D721Med (cell line): ENCODE measurements at regions not wholly inside any gene's neighbourhood (a gene's known extent, or its start where the extent isn't known, plus 50 kb on each side); places are given as distances from the start of the nearest gene placed in this dataset.
"Not testable (repeated sequence)": the region's sequence is repeated elsewhere in the genome, so short reads cannot be mapped to it uniquely, and the experiment has no call there.

Experiments
- DNase-seq: peaks from one replicate; pipeline ENCODE4 v3.0.0; 2011; ENCODE audit warnings: low spot score; ENCODE audit not compliant: insufficient read length
- FAIRE-seq: peaks from 2 replicates; lab custom pipeline; 2011; peaks lifted over from hg19 to GRCh38; lab: Jason Lieb, UNC
- TF ChIP-seq, protein P1 (sequence below): IDR thresholded peaks from 2 replicates; pipeline ENCODE4 v1.5.1; 2012; ENCODE audit warnings: mild to moderate bottlenecking, control low read depth; ENCODE audit not compliant: insufficient read depth; ENCODE audit errors: missing control alignments

GRCh38 chr19:14265290-14266036 is 59.5 kb upstream of the ADGRL1 start:
- DNase-seq (peak; percentile 91), FAIRE-seq (no peak)
- TF ChIP-seq, protein P1, sequence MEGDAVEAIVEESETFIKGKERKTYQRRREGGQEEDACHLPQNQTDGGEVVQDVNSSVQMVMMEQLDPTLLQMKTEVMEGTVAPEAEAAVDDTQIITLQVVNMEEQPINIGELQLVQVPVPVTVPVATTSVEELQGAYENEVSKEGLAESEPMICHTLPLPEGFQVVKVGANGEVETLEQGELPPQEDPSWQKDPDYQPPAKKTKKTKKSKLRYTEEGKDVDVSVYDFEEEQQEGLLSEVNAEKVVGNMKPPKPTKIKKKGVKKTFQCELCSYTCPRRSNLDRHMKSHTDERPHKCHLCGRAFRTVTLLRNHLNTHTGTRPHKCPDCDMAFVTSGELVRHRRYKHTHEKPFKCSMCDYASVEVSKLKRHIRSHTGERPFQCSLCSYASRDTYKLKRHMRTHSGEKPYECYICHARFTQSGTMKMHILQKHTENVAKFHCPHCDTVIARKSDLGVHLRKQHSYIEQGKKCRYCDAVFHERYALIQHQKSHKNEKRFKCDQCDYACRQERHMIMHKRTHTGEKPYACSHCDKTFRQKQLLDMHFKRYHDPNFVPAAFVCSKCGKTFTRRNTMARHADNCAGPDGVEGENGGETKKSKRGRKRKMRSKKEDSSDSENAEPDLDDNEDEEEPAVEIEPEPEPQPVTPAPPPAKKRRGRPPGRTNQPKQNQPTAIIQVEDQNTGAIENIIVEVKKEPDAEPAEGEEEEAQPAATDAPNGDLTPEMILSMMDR = no peak

DNA sequence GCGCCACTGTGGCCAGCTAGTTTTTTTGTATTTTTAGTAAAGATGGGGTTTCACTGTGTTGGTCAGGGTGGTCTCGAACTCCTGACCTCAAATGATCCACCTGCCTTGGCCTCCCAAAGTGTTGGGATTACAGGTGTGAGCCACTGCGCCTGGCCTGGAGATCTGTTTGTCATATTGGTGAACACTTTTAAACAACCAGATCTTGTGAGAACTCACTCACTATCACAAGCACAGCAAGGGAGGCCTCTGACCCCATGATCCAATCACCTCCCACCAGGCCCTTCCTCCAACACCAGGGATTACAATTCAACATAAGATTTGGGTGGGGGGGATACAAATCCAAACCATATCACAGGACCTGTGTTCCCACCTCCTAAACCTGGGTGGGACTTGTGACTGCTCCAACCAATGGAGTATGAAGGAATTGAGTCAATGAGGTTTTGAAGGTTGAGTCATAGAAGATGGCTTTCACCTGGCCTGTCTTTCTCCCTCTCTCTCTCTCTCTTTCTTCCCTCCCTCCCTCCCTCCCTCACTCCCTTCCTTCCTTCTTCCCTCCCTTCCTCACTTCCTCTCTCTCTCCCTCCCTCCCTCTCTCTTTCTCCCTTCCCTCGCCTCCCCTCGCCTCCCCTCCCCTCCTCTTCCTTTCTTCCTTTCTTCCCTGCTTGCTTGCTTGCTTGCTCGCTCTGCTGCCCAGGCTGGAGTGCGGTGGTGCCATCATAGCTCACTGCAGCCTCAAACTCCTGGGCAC is 50.1 kb upstream of the ADGRL1 start:
- not testable (repeated sequence) for FAIRE-seq, DNase-seq
